HL-60/S4 (cell line): ENCODE measurements at regions not wholly inside any gene's neighbourhood (a gene's known extent, or its start where the extent isn't known, plus 50 kb on each side); places are given as distances from the start of the nearest gene placed in this dataset.

Experiments
- in situ Hi-C: fragments of 300-500 bp; cut with MboI; formaldehyde crosslinking; loops from 2 replicates; pipeline ENCODE4 v1.14.3; 2022; ENCODE audit warnings: low sequenced_read_pairs

GRCh38 chr2:240353086-240353798 is 82.2 kb upstream of the GPC1 start:
- in situ Hi-C loops, result no loop called here

GRCh38 chr2:240353944-240354343 is 81.5 kb upstream of the GPC1 start:
- in situ Hi-C loops, result no loop called here

- in situ Hi-C loops, result no loop called here
Observed at GRCh38 chr2:240355001-240355891, 80.2 kb upstream of the GPC1 start.

- in situ Hi-C loops, result no loop called here
Observed at GRCh38 chr2:240355962-240356361, 79.5 kb upstream of the GPC1 start.

- in situ Hi-C loops, result no loop called here
Observed at GRCh38 chr2:240356700-240357640, 78.5 kb upstream of the GPC1 start.

GRCh38 chr2:240357641-240358012 is 77.8 kb upstream of the GPC1 start:
- in situ Hi-C loops, result no loop called here

GRCh38 chr2:240358080-240358479 is 77.4 kb upstream of the GPC1 start:
- in situ Hi-C loops, result no loop called here

- in situ Hi-C loops, result no loop called here
Observed at GRCh38 chr2:240358821-240359397, 76.6 kb upstream of the GPC1 start.

GRCh38 chr2:240359695-240360094 is 75.8 kb upstream of the GPC1 start:
- in situ Hi-C loops, result no loop called here

- in situ Hi-C loops, result no loop called here
Observed at GRCh38 chr2:240360645-240361475, 74.6 kb upstream of the GPC1 start.

GRCh38 chr2:240362216-240362755 is 73.2 kb upstream of the GPC1 start:
- in situ Hi-C loops, result no loop called here

- in situ Hi-C loops, result no loop called here
Observed at GRCh38 chr2:240362826-240363745, 72.4 kb upstream of the GPC1 start.

GRCh38 chr2:240363746-240364581 is 71.5 kb upstream of the GPC1 start:
- in situ Hi-C loops, result no loop called here

- in situ Hi-C loops, result no loop called here
Observed at GRCh38 chr2:240364582-240364960, 70.9 kb upstream of the GPC1 start.

- in situ Hi-C loops, result no loop called here
Observed at GRCh38 chr2:240364961-240365775, 70.3 kb upstream of the GPC1 start.

- in situ Hi-C loops, result no loop called here
Observed at GRCh38 chr2:240365971-240366471, 69.4 kb upstream of the GPC1 start.

GRCh38 chr2:240366901-240367300 is 68.6 kb upstream of the GPC1 start:
- in situ Hi-C loops, result no loop called here
